ENCODE measurements at regions not wholly inside any gene's neighbourhood (a gene's known extent, or its start where the extent isn't known, plus 50 kb on each side); places are given as distances from the start of the nearest gene placed in this dataset.
"Not testable (repeated sequence)": the region's sequence is repeated elsewhere in the genome, so short reads cannot be mapped to it uniquely, and the experiment has no call there.

- DNase-seq = no peak
These were observed 258.9 kb upstream of the SOX4 start for GRCh38 chr6:21334651-21335050.

- no peak for DNase-seq
These were observed 258.0 kb upstream of the SOX4 start for GRCh38 chr6:21335591-21335990.

- DNase-seq = no peak
These were observed 256.3 kb upstream of the SOX4 start for GRCh38 chr6:21337263-21337662.

- DNase-seq = no peak
These were observed 253.0 kb upstream of the SOX4 start for GRCh38 chr6:21340573-21340972.

DNA sequence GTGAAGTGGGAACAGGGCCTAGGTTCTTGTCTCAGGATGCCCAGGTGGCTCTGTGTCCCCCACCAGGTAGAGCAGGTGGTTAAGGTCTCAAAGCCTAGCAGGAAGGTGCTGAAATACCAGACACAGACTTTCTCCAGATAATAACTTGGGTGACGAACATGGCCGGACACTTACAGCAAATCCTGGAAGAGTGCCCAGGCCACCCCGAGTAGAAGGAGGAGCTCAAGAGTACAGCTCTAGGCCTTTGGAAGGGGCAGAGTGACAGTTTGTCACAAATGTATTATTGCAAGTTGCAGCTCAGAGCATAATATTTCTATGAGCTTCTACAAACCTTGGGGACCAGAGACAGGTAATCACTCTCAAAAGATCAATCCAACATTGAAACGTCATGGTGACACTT, 251.6 kb upstream of the SOX4 start:
- no peak for DNase-seq

GRCh38 chr6:21342501-21342900, 251.1 kb upstream of the SOX4 start:
- no peak for DNase-seq

GRCh38 chr6:21345704-21346103, 247.8 kb upstream of the SOX4 start:
- DNase-seq = not testable (repeated sequence)

DNA sequence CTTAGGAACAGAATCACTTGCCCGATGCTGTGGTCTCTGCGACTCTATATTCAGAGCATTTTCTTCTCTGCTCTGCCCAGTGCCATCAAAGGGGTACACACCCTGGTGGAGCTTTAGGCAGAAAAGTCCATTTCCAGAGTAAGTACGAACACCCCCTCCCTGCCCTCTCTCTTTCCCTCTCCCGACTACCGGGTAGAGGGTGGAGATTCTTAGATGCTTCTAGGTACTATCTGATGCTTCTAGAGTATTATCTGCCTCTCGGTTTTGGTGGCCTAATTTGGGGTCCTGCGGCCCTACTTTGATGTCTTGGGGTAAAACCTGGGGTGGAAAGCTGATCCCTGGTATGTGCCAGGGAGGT, 245.4 kb upstream of the SOX4 start:
- no peak for DNase-seq

- DNase-seq = no peak
These were observed 244.9 kb upstream of the SOX4 start for GRCh38 chr6:21348504-21349195.

- DNase-seq = no peak
These were observed 243.7 kb upstream of the SOX4 start for GRCh38 chr6:21349834-21350233.

- no peak for DNase-seq
These were observed 242.6 kb upstream of the SOX4 start for GRCh38 chr6:21350926-21351325.

DNA sequence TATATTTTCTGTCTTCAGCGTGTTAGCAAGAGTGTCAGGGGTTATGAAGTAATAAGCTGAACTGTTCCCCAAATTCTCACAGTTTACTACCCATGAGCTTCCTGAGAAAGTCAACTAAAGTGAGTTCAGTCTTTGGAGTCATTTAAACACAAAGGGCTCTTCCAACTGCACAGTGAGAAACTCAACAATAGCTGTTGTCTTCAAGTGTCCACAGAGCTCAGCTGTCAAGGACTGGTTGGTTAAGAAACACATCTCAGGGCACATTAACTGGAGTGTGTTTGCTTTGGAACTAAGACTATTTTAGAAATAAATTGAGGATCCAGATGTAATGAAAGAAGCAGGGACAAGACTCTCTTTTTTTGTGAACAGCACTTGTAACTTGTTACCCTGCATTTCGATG, 241.4 kb upstream of the SOX4 start:
- DNase-seq = no peak

GRCh38 chr6:21354805-21355238, 238.7 kb upstream of the SOX4 start:
- DNase-seq = no peak

- no peak for DNase-seq
These were observed 237.9 kb upstream of the SOX4 start for GRCh38 chr6:21355638-21356037.

GRCh38 chr6:21357262-21357661, 236.3 kb upstream of the SOX4 start:
- DNase-seq = no peak

- no peak for DNase-seq
These were observed 233.6 kb upstream of the SOX4 start for GRCh38 chr6:21359926-21360325.

DNA sequence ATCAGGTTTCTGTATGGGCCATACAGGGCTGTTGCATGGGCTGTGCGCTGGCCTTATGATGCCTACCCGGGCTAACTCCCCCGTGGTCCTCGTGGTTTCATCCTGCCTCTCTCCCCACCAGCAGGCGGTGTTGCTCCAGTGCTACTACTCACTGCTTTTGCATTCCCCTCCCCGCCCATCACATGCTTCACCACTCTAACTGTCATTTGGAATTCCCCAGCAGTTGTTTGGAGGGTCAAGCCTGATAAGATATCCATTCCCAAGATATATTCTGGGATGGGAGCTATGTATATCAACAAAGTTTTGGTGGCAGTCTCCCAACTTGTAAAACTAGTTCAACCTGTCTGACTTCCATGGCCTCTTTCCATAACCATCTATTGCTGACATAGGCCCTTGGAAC, 233.2 kb upstream of the SOX4 start:
- no peak for DNase-seq

GRCh38 chr6:21367148-21367547, 226.4 kb upstream of the SOX4 start:
- DNase-seq = no peak

DNA sequence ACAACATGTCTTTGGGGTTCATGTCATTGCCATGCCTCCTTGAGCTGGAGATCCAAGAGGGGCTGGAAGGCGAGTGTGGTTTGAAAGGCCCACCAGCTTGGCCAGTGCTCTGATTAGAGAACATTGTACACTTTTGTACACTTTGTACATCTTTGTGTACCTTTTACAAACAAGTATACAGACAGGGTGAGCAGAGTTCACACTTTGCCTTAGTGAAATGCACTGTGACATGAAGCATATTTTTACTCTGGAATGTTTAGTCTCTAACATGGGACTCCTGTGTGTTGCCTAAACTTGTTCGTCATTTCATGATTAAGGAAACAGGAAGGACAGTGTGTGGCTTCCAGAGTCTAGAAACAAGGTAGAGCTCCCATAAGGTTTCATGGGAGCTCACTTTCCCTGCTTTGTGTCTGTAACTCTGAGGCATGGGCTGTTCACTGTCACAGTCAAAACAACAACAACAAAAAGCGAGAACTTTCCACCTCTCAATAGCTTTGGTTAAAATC, 225.8 kb upstream of the SOX4 start:
- DNase-seq = no peak

GRCh38 chr6:21371061-21371460, 222.5 kb upstream of the SOX4 start:
- no peak for DNase-seq

- no peak for DNase-seq
These were observed 221.8 kb upstream of the SOX4 start for GRCh38 chr6:21371676-21372171.

DNA sequence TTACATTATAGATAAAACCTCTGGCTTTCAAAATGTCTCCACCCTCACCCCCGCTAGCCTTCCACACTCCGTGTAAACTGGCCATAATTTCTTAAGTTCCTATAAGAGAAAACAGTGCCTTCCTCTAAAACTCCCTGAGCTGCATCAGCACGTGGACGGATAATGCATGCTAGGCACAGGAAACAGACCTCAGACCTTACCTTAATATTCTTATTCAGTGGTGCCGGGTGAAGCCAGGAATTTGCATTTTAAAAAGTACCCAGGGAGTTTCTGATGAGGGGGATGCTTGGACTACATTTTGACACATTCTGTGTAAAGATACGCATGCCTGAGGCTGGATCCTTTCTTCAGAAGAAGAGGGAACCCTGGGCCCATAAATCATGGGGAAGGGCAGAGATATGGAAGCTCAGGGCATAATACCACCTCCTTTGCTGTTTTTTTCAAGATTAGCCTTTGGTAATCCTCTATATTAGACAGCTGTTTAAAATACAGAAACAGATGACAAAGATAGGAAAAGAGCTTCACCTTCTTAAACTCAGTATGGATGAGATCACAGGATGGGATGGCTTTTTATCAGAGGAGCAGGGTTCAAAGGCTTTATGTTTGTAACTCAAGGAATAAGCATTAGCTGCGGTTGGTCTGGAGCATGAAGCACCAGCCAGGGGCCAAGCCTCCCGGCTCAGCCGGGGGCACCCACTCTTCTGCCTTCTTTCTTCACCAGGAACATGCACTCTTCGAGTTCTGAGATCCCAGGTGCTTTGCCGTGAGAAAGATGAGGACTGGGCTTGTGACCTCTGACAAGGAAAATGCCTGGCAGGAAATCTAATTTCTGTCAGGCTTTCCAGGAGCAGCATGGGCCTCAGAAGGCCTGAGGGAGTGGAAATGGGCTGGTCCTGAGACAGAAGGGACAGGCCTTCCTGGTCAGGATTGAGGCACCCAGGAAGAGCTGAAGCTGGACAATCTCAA, 218.1 kb upstream of the SOX4 start:
- no peak for DNase-seq

DNA sequence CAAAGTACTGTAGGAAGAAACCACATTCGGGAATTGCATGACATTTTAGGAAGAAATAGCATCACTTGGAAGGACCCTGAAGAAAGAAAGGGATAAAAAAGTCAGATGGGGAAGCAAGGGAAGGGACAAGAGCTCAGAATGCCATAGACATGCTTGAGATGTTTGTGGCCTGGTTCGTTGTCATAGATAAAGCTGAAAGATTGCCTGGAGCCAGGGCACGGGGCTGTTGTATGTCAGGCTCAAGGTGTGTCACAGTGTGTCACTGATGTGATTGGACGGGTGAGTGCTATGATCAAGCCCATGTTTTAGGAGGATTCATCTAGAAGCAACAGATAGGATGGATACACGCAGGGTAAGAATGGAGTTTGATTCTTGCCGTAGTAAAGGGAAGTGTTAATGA, 216.2 kb upstream of the SOX4 start:
- no peak for DNase-seq
